Keratinocyte (primary cell): ENCODE measurements at regions not wholly inside any gene's neighbourhood (a gene's known extent, or its start where the extent isn't known, plus 50 kb on each side); places are given as distances from the start of the nearest gene placed in this dataset.

ENCODE experiments used
- EZH2 ChIP-seq: IDR thresholded peaks from one replicate; pipeline ENCODE4 v1.6.1; 2012; ENCODE audit warnings: inconsistent platforms, mild to moderate bottlenecking, low read length, moderate library complexity
- TF ChIP-seq, protein P1 (sequence below), 3 experiments: IDR thresholded peaks in 1 of 3; conservative IDR thresholded peaks in 1 of 3; optimal IDR thresholded peaks in 1 of 3; 2 replicates in 2 of 3; 3 replicates in 1 of 3; pipeline versions ENCODE3 to v1.5.1; 2011; ENCODE audit warnings: low read length in 3 of 3, mild to moderate bottlenecking in 3 of 3, moderate library complexity in 2 of 3, control low read depth in 1 of 3, inconsistent platforms in 1 of 3; ENCODE audit not compliant: insufficient read depth in 2 of 3; ENCODE audit errors: extremely low read depth in 1 of 3

DNA sequence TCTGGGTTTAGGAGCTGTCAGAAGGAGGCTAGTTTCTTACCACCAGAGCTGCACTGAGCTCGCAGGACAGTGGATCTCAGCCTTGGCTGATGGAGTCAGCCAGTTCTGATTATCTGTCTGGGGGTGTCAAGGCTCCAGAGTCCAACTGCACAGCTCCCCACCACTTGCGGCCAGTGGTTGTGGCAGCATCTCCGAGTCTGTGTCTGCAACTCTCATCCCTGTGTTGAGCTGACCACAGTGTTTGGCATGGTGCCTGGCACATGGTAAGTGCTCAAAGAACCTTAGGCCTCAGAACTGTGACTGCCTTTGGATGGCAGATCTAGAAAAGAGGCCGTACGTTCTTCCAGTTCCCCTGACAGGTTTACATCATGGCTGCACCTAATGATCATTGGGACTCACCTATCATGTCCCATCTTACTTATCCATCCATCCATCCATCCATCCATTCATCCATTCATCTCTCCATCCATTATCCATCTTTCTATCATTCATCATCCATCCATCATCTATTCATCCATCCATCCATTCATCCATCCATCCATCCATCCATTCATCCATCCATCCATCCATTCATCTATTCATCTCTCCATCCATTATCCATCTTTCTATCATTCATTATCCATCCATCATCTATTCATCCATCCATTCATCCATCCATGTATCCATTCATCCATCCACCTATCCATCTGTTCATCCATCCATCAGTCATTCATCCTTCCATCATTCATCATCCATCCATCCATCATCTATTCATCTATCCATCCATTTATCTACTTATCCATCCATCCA is 114.5 kb downstream of the CRYAA start:
- TF ChIP-seq, protein P1, sequence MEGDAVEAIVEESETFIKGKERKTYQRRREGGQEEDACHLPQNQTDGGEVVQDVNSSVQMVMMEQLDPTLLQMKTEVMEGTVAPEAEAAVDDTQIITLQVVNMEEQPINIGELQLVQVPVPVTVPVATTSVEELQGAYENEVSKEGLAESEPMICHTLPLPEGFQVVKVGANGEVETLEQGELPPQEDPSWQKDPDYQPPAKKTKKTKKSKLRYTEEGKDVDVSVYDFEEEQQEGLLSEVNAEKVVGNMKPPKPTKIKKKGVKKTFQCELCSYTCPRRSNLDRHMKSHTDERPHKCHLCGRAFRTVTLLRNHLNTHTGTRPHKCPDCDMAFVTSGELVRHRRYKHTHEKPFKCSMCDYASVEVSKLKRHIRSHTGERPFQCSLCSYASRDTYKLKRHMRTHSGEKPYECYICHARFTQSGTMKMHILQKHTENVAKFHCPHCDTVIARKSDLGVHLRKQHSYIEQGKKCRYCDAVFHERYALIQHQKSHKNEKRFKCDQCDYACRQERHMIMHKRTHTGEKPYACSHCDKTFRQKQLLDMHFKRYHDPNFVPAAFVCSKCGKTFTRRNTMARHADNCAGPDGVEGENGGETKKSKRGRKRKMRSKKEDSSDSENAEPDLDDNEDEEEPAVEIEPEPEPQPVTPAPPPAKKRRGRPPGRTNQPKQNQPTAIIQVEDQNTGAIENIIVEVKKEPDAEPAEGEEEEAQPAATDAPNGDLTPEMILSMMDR (optimal IDR thresholded peaks at IDR 0.05 in 1 of 3, IDR thresholded peaks at IDR 0.05 in 1 of 3, conservative IDR thresholded peaks at IDR 0.05 in 1 of 3; ENCODE audit: extremely low read depth in 1 of 3, insufficient read depth in 2 of 3, low read length in 3 of 3) = no peak
- no peak for TF ChIP-seq EZH2
